H9 (cell line): ENCODE measurements at regions not wholly inside any gene's neighbourhood (a gene's known extent, or its start where the extent isn't known, plus 50 kb on each side); places are given as distances from the start of the nearest gene placed in this dataset.

ENCODE experiments used
- DNase-seq: peaks from one replicate; pipeline ENCODE4 v3.0.0-alpha.2; 2017
- H2AFZ ChIP-seq: one replicate; pipeline ENCODE4 v1.6.1; 2013; ENCODE audit warnings: mild to moderate bottlenecking, low read length, control low read depth, moderate library complexity
- H2AK5ac ChIP-seq: 2 replicates; pipeline ENCODE4 v1.6.1; 2013; ENCODE audit warnings: low read length, control low read depth, mixed read lengths; ENCODE audit not compliant: insufficient read length
- H2BK120ac ChIP-seq: one replicate; pipeline ENCODE4 v1.6.1; 2013; ENCODE audit warnings: low read depth, mild to moderate bottlenecking, low read length, control low read depth, inconsistent platforms; ENCODE audit not compliant: poor library complexity, severe bottlenecking
- H2BK12ac ChIP-seq: 2 replicates; pipeline ENCODE4 v1.6.1; 2013; ENCODE audit warnings: low read length, control low read depth, mixed read lengths, low read depth; ENCODE audit not compliant: insufficient read length
- H2BK15ac ChIP-seq: 2 replicates; pipeline ENCODE4 v1.6.1; 2013; ENCODE audit warnings: low read depth, low read length, control low read depth
- H2BK20ac ChIP-seq: one replicate; pipeline ENCODE4 v1.6.1; 2013; ENCODE audit warnings: low read depth, mild to moderate bottlenecking, low read length, control low read depth, inconsistent platforms; ENCODE audit not compliant: poor library complexity, severe bottlenecking
- H2BK5ac ChIP-seq: 2 replicates; pipeline ENCODE4 v1.6.1; 2013; ENCODE audit warnings: low read length, control low read depth, mixed read lengths; ENCODE audit not compliant: insufficient read length
- H3K14ac ChIP-seq: 2 replicates; pipeline ENCODE4 v1.6.1; 2013; ENCODE audit warnings: low read length, control low read depth; ENCODE audit not compliant: insufficient read depth
- H3K18ac ChIP-seq: 2 replicates; pipeline ENCODE4 v1.6.1; 2013; ENCODE audit warnings: low read depth, mild to moderate bottlenecking, mixed read lengths, low read length, control low read depth; ENCODE audit not compliant: insufficient read length
- H3K23ac ChIP-seq: 2 replicates; pipeline ENCODE4 v1.6.1; 2013; ENCODE audit warnings: low read length, control low read depth, mixed read lengths, low read depth; ENCODE audit not compliant: insufficient read length
- H3K23me2 ChIP-seq: 2 replicates; pipeline ENCODE4 v1.6.1; 2013; ENCODE audit warnings: low read depth, mild to moderate bottlenecking, mixed read lengths, low read length, control low read depth; ENCODE audit not compliant: insufficient read length, poor library complexity, severe bottlenecking
- H3K27ac ChIP-seq: 2 replicates; pipeline ENCODE4 v1.5.1; 2013; ENCODE audit warnings: low read length, control low read depth, mixed read lengths, low read depth; ENCODE audit not compliant: insufficient read length
- H3K27me3 ChIP-seq: 2 replicates; pipeline ENCODE4 v1.6.1; 2013; ENCODE audit warnings: low read length, control low read depth, inconsistent platforms; ENCODE audit not compliant: insufficient read depth
- H3K4ac ChIP-seq: 2 replicates; pipeline ENCODE4 v1.6.1; 2013; ENCODE audit warnings: low read depth, mild to moderate bottlenecking, control low read depth, inconsistent platforms, low read length, moderate library complexity
- H3K4me1 ChIP-seq: 2 replicates; pipeline ENCODE4 v1.6.1; 2013; ENCODE audit warnings: low read length, control low read depth, inconsistent platforms; ENCODE audit not compliant: insufficient read depth
- H3K4me2 ChIP-seq: 2 replicates; pipeline ENCODE4 v1.6.1; 2013; ENCODE audit warnings: low read length, control low read depth, mixed read lengths; ENCODE audit not compliant: insufficient read length, insufficient read depth
- H3K56ac ChIP-seq: 2 replicates; pipeline ENCODE4 v1.6.1; 2013; ENCODE audit warnings: low read depth, mild to moderate bottlenecking, mixed read lengths, low read length, control low read depth; ENCODE audit not compliant: insufficient read length
- H3K79me1 ChIP-seq: 2 replicates; pipeline ENCODE4 v1.6.1; 2013; ENCODE audit warnings: low read depth, mild to moderate bottlenecking, moderate library complexity, low read length, control low read depth, inconsistent platforms; ENCODE audit not compliant: insufficient read depth, poor library complexity, severe bottlenecking
- H3K79me2 ChIP-seq: 2 replicates; pipeline ENCODE4 v1.6.1; 2013; ENCODE audit warnings: low read length, control low read depth, inconsistent platforms; ENCODE audit not compliant: insufficient read depth
- H3K9ac ChIP-seq: 2 replicates; pipeline ENCODE4 v1.6.1; 2013; ENCODE audit warnings: low read length, control low read depth, mixed read lengths; ENCODE audit not compliant: insufficient read length; ENCODE audit errors: extremely low read depth
- H3K9me3 ChIP-seq: one replicate; pipeline ENCODE4 v1.6.1; 2013; ENCODE audit warnings: low read depth, low read length, inconsistent platforms; ENCODE audit not compliant: control insufficient read depth
- H3T11ph ChIP-seq: one replicate; pipeline ENCODE4 v1.6.1; 2013; ENCODE audit warnings: mild to moderate bottlenecking, low read length, control low read depth, inconsistent platforms
- H4K20me1 ChIP-seq: one replicate; pipeline ENCODE4 v1.6.1; 2013; ENCODE audit not compliant: control insufficient read depth, insufficient read length, insufficient read depth
- H4K5ac ChIP-seq: 2 replicates; pipeline ENCODE4 v1.6.1; 2013; ENCODE audit warnings: low read depth, mild to moderate bottlenecking, mixed read lengths, low read length, control low read depth; ENCODE audit not compliant: insufficient read length
- H4K8ac ChIP-seq: replicated peaks from 2 replicates; pipeline ENCODE4 v1.6.1; 2013; ENCODE audit warnings: low read length, control low read depth, mixed read lengths, low read depth; ENCODE audit not compliant: insufficient read length
- H4K91ac ChIP-seq: 2 replicates; pipeline ENCODE4 v1.6.1; 2013; ENCODE audit warnings: low read depth, mild to moderate bottlenecking, moderate library complexity, mixed read lengths, low read length, control low read depth; ENCODE audit not compliant: insufficient read length
- H3K27ac Mint-ChIP-seq, 3 experiments: 2 replicates in 2 of 3; 3 replicates in 1 of 3; pipeline ENCODE4 v1.8.0; 2020 to 2021; ENCODE audit warnings: mixed read lengths in 3 of 3, mild to moderate bottlenecking in 1 of 3, moderate library complexity in 1 of 3
- H3K27me3 Mint-ChIP-seq: 2 replicates; pipeline ENCODE4 v1.8.0; 2021; ENCODE audit warnings: low read depth, mild to moderate bottlenecking, moderate library complexity, mixed read lengths
- H3K36me3 Mint-ChIP-seq, 3 experiments: 2 replicates in 2 of 3; 3 replicates in 1 of 3; pipeline ENCODE4 v1.8.0; 2020 to 2021; ENCODE audit warnings: low read depth in 3 of 3, mixed read lengths in 3 of 3; ENCODE audit not compliant: insufficient read depth in 1 of 3
- H3K4me1 Mint-ChIP-seq, 2 experiments: 2 replicates each; pipeline ENCODE4 v1.8.0; 2020; ENCODE audit warnings: mixed read lengths in 2 of 2
- H3K4me3 Mint-ChIP-seq, 2 experiments: 2 replicates in 1 of 2; 3 replicates in 1 of 2; pipeline ENCODE4 v1.8.0; 2020 to 2021; ENCODE audit warnings: mild to moderate bottlenecking in 2 of 2, mixed read lengths in 2 of 2, moderate library complexity in 1 of 2
- H3K9me3 Mint-ChIP-seq, 2 experiments: 2 replicates in 1 of 2; 3 replicates in 1 of 2; pipeline ENCODE4 v1.8.0; 2020; ENCODE audit warnings: mild to moderate bottlenecking in 2 of 2, mixed read lengths in 2 of 2, moderate library complexity in 1 of 2
- WGBS: extraction: QIAGEN DNeasy Blood & Tissue Kit; methylation state at CpG from one replicate; pipeline ENCODE4 v1.1.7; 2013; ENCODE audit warnings: missing lambda C conversion rate, low lambda C conversion rate, mixed read lengths; ENCODE audit not compliant: insufficient read length; ENCODE audit errors: extremely low coverage; 5-methylcytosine and 5-hydroxymethylcytosine counted together
- TF ChIP-seq, protein P1 (sequence below): fragments of 200-600 bp; sonication (generic); conservative IDR thresholded peaks from 3 replicates; pipeline ENCODE4 v1.8.0; 2021; ENCODE audit warnings: antibody characterized with exemption, mild to moderate bottlenecking

DNA sequence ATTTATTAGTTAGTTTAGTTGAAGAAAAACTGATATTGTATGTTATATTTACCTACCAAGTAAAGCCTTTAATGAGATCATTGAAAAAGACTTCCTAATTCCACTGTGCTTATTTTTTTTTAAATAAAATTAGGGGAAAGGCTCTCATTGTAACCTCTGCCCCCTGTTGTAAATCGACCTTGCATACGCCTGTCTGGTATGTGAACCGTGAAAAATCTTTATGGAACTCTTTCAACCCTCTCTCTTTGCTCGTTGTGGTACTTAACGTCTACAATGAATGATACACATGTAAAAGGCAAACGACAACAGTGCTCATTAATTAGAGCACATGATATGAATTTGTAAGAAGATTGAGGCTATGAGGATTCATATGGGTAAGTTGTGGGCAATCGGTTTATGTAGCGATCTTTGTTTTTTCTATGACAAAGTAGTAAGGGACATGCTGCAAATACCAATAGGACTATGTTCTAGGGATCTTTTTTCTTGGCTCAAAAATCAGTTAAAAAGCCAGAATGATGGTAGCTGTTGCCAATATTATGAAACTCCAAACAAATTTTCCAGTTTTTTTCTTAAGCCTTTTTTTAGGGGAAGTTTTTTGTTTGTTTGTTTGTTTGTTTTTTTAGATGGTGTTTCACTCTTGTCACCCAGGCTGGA lies 119.0 kb upstream of the MCHR2 start:
- Histone ChIP-seq H4K8ac (no peak overlapping the region), H4K20me1 (no peaks in the 10 kb centered on the region), H3K4me1 (no peaks in the 10 kb centered on the region), H3T11ph (no peak overlapping the region), H3K4ac (no peak overlapping the region), H2AFZ (no peak overlapping the region), H3K79me1 (no peaks in the 10 kb centered on the region), H2BK20ac (no peak overlapping the region), H3K27ac (no peak overlapping the region), H3K27me3 (no peaks in the 10 kb centered on the region), H2AK5ac (no peak overlapping the region), H2BK15ac (no peak overlapping the region), H3K18ac (no peak overlapping the region), H3K23me2 (no peaks in the 10 kb centered on the region), H3K56ac (no peak overlapping the region), H3K4me2 (no peak overlapping the region), H4K91ac (no peak overlapping the region), H3K9ac (no peak overlapping the region), H2BK120ac (no peak overlapping the region), H2BK12ac (no peak overlapping the region), H3K79me2 (no peaks in the 10 kb centered on the region), H3K14ac (no peak overlapping the region), H4K5ac (no peak overlapping the region), H3K9me3 (no peaks in the 10 kb centered on the region), H2BK5ac (no peak overlapping the region), H3K23ac (no peak overlapping the region)
- Mint-ChIP-seq H3K36me3 (no peaks in the 10 kb centered on the region), H3K9me3 (no peaks in the 10 kb centered on the region), H3K4me3 (no peak overlapping the region), H3K4me1 (peaks cover 0 to 5% of the 10 kb centered on the region in 2 experiments; a peak in 1 of 4 replicates), H3K27ac (no peak overlapping the region), H3K27me3 (no peaks in the 10 kb centered on the region)
- TF ChIP-seq, protein P1, sequence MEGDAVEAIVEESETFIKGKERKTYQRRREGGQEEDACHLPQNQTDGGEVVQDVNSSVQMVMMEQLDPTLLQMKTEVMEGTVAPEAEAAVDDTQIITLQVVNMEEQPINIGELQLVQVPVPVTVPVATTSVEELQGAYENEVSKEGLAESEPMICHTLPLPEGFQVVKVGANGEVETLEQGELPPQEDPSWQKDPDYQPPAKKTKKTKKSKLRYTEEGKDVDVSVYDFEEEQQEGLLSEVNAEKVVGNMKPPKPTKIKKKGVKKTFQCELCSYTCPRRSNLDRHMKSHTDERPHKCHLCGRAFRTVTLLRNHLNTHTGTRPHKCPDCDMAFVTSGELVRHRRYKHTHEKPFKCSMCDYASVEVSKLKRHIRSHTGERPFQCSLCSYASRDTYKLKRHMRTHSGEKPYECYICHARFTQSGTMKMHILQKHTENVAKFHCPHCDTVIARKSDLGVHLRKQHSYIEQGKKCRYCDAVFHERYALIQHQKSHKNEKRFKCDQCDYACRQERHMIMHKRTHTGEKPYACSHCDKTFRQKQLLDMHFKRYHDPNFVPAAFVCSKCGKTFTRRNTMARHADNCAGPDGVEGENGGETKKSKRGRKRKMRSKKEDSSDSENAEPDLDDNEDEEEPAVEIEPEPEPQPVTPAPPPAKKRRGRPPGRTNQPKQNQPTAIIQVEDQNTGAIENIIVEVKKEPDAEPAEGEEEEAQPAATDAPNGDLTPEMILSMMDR, result no peak
- WGBS, result no CpG with 5 or more reads among the region's 8 CpGs
- no peak for DNase-seq
